Aorta (tissue), 5 donors: ENCODE measurements at regions not wholly inside any gene's neighbourhood (a gene's known extent, or its start where the extent isn't known, plus 50 kb on each side); places are given as distances from the start of the nearest gene placed in this dataset.

Source experiments
- ATAC-seq: fragments of 200-7000 bp; cut with Tn5 transposase; one replicate; pipeline ENCODE4 v1.9.1; 2022; ENCODE audit warnings: moderate library complexity; ENCODE audit not compliant: low FRiP score
- DNase-seq, 2 donors: peaks; one replicate each; pipeline ENCODE4 v3.0.0-alpha.2; 2020
- H3K27ac ChIP-seq, 2 donors: one replicate each; pipeline ENCODE4 v1.5.1; 2013; ENCODE audit warnings: low read length in 2 of 2, mild to moderate bottlenecking in 2 of 2, moderate library complexity in 2 of 2, control low read depth in 1 of 2, inconsistent platforms in 1 of 2, low read depth in 1 of 2
- H3K27me3 ChIP-seq, 2 donors: one replicate each; pipeline ENCODE4 v1.6.1; 2013; ENCODE audit warnings: control low read depth in 1 of 2, low read length in 1 of 2, mild to moderate bottlenecking in 1 of 2, moderate library complexity in 1 of 2; ENCODE audit not compliant: insufficient read depth in 2 of 2, control insufficient read depth in 1 of 2
- H3K36me3 ChIP-seq, 2 donors: one replicate each; pipeline ENCODE4 v1.6.1; 2013; ENCODE audit warnings: control low read depth in 1 of 2, low read length in 1 of 2, mild to moderate bottlenecking in 1 of 2; ENCODE audit not compliant: insufficient read depth in 2 of 2, control insufficient read depth in 1 of 2
- H3K4me1 ChIP-seq, 2 donors: one replicate each; pipeline ENCODE4 v1.6.1; 2013; ENCODE audit warnings: low read length in 2 of 2, control low read depth in 1 of 2, mild to moderate bottlenecking in 1 of 2, moderate library complexity in 1 of 2; ENCODE audit not compliant: insufficient read depth in 2 of 2, control insufficient read depth in 1 of 2
- H3K4me3 ChIP-seq, 2 donors: one replicate each; pipeline ENCODE4 v1.5.1; 2013; ENCODE audit warnings: low read length in 2 of 2, control low read depth in 1 of 2, mild to moderate bottlenecking in 1 of 2
- H3K9me3 ChIP-seq: one replicate; pipeline ENCODE4 v1.6.1; 2013; ENCODE audit warnings: mild to moderate bottlenecking, low read length; ENCODE audit not compliant: control insufficient read depth
- WGBS, 2 donors: extraction: QIAGEN DNeasy Blood & Tissue Kit; methylation state at CpG; one replicate each; pipeline ENCODE4 v1.1.7; 2013; 5-methylcytosine and 5-hydroxymethylcytosine counted together
- intact Hi-C, 2 donors: fragments of 100-400 bp; cut with DNase I; formaldehyde crosslinking; loops; one replicate each; pipeline versions ENCODE4 v1.14.2 to v1.15.0; 2022
- donor health status: healthy with polysubstance abuse.
- donor health status: Bipolar disorder and iron deficiency.
- donor health status: DM: no; HTN: no; CAD: no.
- donor health status: DM: no; HTN: no; CAD: no.
- donor health status: DM: yes; HTN: yes; CAD: no.

DNA sequence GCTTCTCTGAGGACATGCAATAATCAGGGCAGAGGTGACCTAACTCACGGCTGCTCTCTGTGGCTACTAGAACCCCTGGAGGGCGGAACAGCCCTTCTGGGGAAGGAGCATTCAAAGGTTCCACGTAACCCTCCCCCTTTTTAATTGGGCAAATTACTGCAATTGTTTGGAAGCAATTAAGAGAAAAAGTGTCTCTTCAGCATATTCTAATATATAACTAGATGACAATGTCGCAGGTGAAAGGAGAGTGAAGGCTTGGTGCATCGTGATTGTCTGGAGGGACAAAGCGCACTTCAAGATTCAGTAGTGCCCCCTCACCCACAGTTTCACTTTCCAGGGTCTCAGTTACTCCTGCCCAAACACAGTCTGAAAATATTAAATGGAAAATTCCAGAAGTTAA, 720.8 kb downstream of the DCDC2C start:
- Histone ChIP-seq H3K4me1 (no peaks in the 10 kb centered on the region), H3K36me3 (no peaks in the 10 kb centered on the region), H3K27ac (no peak overlapping the region), H3K27me3 (no peaks in the 10 kb centered on the region), H3K4me3 (no peak overlapping the region), H3K9me3 (peaks cover 1% of the 10 kb centered on the region)
- DNase-seq (no peak), ATAC-seq (no peak)
- WGBS, 2 donors = 90 to 92% methylated on average over 6 of the region's 6 CpGs
- intact Hi-C loops = no loop called here

DNA sequence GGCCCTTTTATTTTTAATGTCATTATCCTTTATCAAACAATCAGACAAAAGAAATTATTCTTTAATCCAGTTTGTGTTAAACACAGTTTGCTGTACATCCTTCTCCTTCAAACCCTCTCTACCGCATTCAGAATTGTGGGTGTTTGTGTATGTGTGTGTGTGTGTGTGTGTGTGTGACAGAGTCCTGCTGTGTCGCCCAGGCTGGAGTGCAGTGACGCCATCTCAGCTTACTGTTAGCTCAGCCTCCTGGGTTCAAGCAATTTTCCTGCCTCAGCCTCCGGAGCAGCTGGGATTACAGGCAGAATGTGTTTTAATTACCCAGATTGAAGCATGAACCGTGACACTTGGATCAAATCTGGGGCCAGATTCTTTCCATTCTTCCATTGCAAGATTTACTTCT, 723.7 kb downstream of the DCDC2C start:
- Histone ChIP-seq H3K4me3 (no peak overlapping the region), H3K27me3 (no peaks in the 10 kb centered on the region), H3K36me3 (no peaks in the 10 kb centered on the region), H3K9me3 (peaks cover 1% of the 10 kb centered on the region), H3K27ac (no peak overlapping the region), H3K4me1 (no peaks in the 10 kb centered on the region)
- ATAC-seq = no peak
- WGBS, 2 donors = 68 to 73% methylated on average over 5 of the region's 5 CpGs
- DNase-seq = no peak
- intact Hi-C loops = no loop called here

DNA sequence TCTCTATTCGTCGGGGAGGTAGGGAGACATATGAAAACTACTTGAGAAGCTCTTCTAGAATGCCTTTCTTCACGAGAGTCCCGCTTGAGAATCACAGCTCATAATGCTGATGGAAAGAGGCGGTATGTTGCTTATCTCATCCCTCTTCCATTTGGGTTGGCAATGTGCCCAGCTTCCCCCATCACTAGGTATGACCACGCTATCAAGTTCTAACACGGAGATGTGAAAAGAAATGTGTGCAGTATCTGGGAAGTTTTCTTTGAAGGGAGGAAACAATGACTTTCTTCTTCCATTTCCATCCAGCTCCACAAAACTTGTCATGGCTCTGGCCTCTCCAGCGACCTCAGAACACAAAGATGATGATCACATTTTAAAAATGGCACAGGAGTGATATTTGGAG, 742.4 kb downstream of the DCDC2C start:
- 52 to 57% methylated on average over 8 of the region's 8 CpGs for WGBS, 2 donors
- H3K36me3 ChIP-seq = no peaks in the 10 kb centered on the region
- no peak overlapping the region for H3K4me3 ChIP-seq
- intact Hi-C loops = no loop called here
- H3K4me1 ChIP-seq = no peaks in the 10 kb centered on the region
- DNase-seq (no peak), ATAC-seq (no peak)
- H3K27me3 ChIP-seq = no peaks in the 10 kb centered on the region
- H3K9me3 ChIP-seq = no peaks in the 10 kb centered on the region
- no peak overlapping the region for H3K27ac ChIP-seq

DNA sequence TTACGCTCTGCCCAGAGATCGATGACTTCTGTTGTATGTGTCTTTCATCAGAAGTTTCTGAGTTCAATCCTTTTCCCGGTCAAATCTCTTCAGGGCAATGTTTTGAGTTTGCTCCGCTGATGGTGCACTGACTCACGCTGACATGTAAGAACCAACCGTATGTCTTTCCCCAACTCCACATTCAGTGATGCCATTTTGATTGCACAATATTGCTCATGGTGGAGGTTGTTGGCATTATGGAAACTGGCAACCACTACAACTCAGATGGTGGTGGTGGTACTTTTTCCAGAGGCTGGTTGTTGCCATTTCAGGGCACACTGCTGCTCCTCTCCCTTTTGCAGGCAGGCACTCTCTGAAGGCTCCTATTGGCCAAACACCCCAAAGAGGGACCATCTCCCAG, 751.5 kb downstream of the DCDC2C start:
- DNase-seq = no peak
- H3K27me3 ChIP-seq = no peaks in the 10 kb centered on the region
- 74 to 88% methylated on average over 6 of the region's 6 CpGs for WGBS, 2 donors
- H3K4me1 ChIP-seq = no peaks in the 10 kb centered on the region
- H3K9me3 ChIP-seq = peaks cover 4% of the 10 kb centered on the region
- intact Hi-C loops = no loop called here
- no peaks in the 10 kb centered on the region for H3K36me3 ChIP-seq
- ATAC-seq = no peak
- no peak overlapping the region for H3K27ac ChIP-seq
- H3K4me3 ChIP-seq = no peak overlapping the region

DNA sequence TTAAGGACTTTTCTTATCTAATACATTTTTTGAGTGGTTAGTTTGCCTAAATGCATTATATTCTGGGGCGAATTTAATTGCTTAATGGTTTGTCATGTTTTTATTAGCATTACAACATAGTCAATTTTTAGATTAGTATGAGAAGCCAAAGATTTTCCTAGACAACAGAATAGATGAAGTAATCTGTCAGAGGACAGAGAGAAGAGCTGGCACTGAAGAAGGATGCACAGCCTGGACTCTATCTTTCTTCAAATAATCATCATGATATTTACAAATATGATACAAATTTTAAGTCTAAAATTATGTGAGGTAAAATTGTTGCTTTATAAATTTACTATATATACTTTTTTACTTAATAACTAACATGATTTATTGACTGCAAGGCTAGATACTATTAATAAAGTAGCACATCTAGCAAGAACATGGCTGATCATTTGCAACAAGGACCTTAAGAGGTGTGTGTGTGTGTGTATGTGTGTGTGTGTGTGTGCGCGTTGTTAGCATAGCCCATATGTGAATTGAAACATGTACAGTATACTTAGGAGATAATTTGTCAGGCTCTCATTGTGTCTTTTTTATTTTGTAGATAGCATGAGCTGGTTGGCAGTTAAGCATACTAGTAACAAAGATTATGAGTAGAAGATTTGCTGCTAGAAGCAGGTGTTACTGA, 752.2 kb downstream of the DCDC2C start:
- no peaks in the 10 kb centered on the region for H3K4me1 ChIP-seq
- intact Hi-C loops = no loop called here
- no peak overlapping the region for H3K4me3 ChIP-seq
- WGBS, 2 donors = 73 to 74% methylated on average over 3 of the region's 3 CpGs
- DNase-seq (no peak), ATAC-seq (no peak)
- no peaks in the 10 kb centered on the region for H3K36me3 ChIP-seq
- H3K27ac ChIP-seq = no peak overlapping the region
- peaks cover 4% of the 10 kb centered on the region for H3K9me3 ChIP-seq
- H3K27me3 ChIP-seq = no peaks in the 10 kb centered on the region

DNA sequence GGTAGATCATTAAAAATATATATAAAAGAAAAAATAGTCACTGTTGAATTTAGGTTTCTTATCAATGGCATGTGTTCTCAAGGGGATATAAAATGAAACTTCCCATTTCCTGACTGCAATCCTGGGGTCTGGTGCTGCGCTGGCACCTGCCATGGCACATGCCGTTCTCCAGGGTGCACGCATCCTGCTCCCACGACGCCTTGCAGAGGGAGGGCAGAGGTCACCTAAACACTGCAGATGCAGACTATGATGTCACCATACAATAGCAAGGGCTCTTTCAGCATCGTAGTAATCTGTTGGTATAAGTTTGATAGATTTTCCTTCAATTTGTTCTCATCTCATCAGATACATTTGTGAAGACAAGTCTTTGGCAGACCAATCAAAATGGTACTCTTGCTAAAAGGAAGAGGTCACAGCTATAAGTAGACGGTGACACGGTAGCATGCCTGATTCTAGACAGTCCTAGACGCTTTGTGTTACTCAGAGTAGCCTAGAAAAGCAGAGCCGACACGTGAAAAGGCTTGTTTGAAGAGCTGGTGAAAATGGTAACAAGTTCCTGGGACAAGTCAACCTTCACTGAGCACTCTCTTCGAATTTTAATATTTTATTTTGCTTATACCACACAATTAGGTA, 761.4 kb downstream of the DCDC2C start:
- no peak overlapping the region for H3K27ac ChIP-seq
- DNase-seq (no peak), ATAC-seq (no peak)
- H3K4me1 ChIP-seq = no peaks in the 10 kb centered on the region
- intact Hi-C loops = no loop called here
- no peaks in the 10 kb centered on the region for H3K9me3 ChIP-seq
- no peaks in the 10 kb centered on the region for H3K27me3 ChIP-seq
- no peak overlapping the region for H3K4me3 ChIP-seq
- 19 to 28% methylated on average over 12 of the region's 12 CpGs for WGBS, 2 donors
- no peaks in the 10 kb centered on the region for H3K36me3 ChIP-seq

DNA sequence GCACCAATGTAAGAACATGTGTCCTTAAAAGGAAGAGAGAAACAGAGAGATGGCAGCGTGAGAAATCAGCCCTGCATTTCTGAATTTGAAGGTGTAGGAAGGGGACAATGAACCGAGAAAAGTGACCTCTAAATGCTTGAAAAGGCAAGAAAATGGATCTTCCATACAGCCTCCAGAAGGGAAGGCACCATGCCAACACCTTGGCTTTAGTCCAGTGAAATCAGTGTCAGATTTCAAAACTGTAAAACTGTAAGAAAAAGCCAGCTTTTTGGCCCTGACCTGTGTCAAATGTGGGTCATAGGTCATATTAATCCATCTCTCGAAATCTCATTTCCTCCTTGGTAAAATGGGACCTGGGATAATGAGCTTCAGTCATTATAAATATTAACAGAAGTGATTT, 762.3 kb downstream of the DCDC2C start:
- Histone ChIP-seq H3K4me1 (no peaks in the 10 kb centered on the region), H3K36me3 (no peaks in the 10 kb centered on the region), H3K4me3 (no peak overlapping the region), H3K27ac (no peak overlapping the region), H3K9me3 (peaks cover 2% of the 10 kb centered on the region), H3K27me3 (no peaks in the 10 kb centered on the region)
- WGBS, 2 donors = 70 to 81% methylated on average over 3 of the region's 3 CpGs
- no peak for DNase-seq
- ATAC-seq = no peak
- intact Hi-C loops = no loop called here

DNA sequence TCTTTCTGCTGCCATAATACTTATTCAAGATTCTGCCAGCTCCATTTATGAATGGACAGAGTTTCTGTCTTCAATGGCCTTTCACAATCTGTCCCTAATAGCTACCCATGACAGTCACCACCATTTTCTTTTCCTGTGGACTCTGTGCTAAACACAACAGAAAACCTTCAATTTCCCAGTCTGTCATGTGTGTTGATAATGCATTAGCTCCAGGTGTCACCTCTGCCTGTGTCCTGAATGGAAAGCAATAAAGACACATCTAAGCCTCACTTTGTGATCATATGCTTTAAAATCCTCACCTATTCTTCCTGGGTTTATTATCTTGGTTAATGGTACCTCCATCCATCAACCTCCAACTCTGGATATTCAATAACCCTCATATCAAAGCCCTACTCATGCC, 772.2 kb downstream of the DCDC2C start:
- intact Hi-C loops = no loop called here
- no peak overlapping the region for H3K27ac ChIP-seq
- H3K4me1 ChIP-seq = no peaks in the 10 kb centered on the region
- H3K36me3 ChIP-seq = no peaks in the 10 kb centered on the region
- ATAC-seq (no peak), DNase-seq (no peak)
- no peak overlapping the region for H3K4me3 ChIP-seq
- H3K27me3 ChIP-seq = no peaks in the 10 kb centered on the region
- H3K9me3 ChIP-seq = peaks cover 3% of the 10 kb centered on the region

DNA sequence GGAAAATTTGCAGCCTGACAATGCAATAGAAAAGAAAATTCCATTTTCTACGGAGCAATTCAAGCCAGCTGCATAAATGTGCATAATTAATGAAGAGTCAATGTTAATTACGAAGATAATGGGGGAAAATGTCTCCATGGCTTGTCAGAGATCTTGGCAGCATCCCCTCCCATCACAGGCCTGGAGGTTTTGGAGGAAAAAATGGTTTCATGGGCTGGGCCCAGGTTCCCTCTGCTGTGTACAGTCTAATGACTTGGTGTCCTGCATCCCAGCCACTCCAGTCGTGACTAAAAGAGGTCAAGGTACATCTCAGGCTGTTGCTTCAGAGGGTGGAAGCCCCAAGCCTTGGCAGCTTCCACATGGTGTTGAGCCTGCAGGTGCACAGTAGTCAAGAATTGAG, 779.7 kb downstream of the DCDC2C start:
- no peak for ATAC-seq

More for the DNA sequence above, 779.7 kb downstream of the DCDC2C start:
- Histone ChIP-seq H3K4me1 (no peaks in the 10 kb centered on the region), H3K36me3 (no peaks in the 10 kb centered on the region), H3K4me3 (no peak overlapping the region), H3K9me3 (peaks cover 2% of the 10 kb centered on the region), H3K27ac (no peak overlapping the region), H3K27me3 (no peaks in the 10 kb centered on the region)
- DNase-seq = no peak
- intact Hi-C loops = no loop called here
- WGBS, 2 donors = 60 to 62% methylated on average over 3 of the region's 3 CpGs
